Kidney (tissue), 13 donors: ENCODE measurements at regions not wholly inside any gene's neighbourhood (a gene's known extent, or its start where the extent isn't known, plus 50 kb on each side); places are given as distances from the start of the nearest gene placed in this dataset.

Experiments used
- DNase-seq, 5 donors: peaks; one replicate each; pipeline ENCODE4 v3.0.0-alpha.2; 2013 to 2020
- FAIRE-seq: peaks from 2 replicates; lab custom pipeline; 2012; peaks lifted over from hg19 to GRCh38; lab: Jason Lieb, UNC
- H3K27ac ChIP-seq, 2 donors: one replicate each; pipeline ENCODE4 v1.7.0; 2013; ENCODE audit warnings: low read depth in 2 of 2, low read length in 2 of 2, inconsistent platforms in 1 of 2
- H3K27me3 ChIP-seq: one replicate; pipeline ENCODE4 v1.7.1; 2013; ENCODE audit warnings: low read length, inconsistent platforms; ENCODE audit not compliant: control insufficient read depth, insufficient read depth
- H3K36me3 ChIP-seq, 3 donors: one replicate each; pipeline versions ENCODE4 v1.7.0 to v1.7.1; 2013; ENCODE audit warnings: low read length in 3 of 3, control low read depth in 1 of 3, inconsistent platforms in 1 of 3; ENCODE audit not compliant: insufficient read depth in 3 of 3, control insufficient read depth in 2 of 3
- H3K4me1 ChIP-seq, 3 donors: one replicate each; pipeline versions ENCODE4 v1.7.0 to v1.7.1; 2013; ENCODE audit warnings: low read length in 3 of 3, inconsistent platforms in 1 of 3, low read depth in 1 of 3; ENCODE audit not compliant: control insufficient read depth in 2 of 3, insufficient read depth in 2 of 3
- H3K4me3 ChIP-seq, 3 donors: one replicate each; pipeline versions ENCODE4 v1.7.0 to v1.8.1; 2013; ENCODE audit warnings: low read length in 3 of 3, control low read depth in 1 of 3, inconsistent platforms in 1 of 3
- H3K9ac ChIP-seq, 3 donors: one replicate each; pipeline versions ENCODE4 v1.7.0 to v1.7.1; 2013; ENCODE audit warnings: low read length in 3 of 3, control low read depth in 1 of 3, inconsistent platforms in 1 of 3
- H3K9me3 ChIP-seq, 3 donors: one replicate each; pipeline versions ENCODE4 v1.7.0 to v1.7.1; 2013; ENCODE audit warnings: low read length in 3 of 3, control low read depth in 1 of 3, inconsistent platforms in 1 of 3; ENCODE audit not compliant: control insufficient read depth in 2 of 3, insufficient read depth in 1 of 3
- intact Hi-C: fragments of 100-400 bp; cut with DNase I; formaldehyde crosslinking; loops from one replicate; pipeline ENCODE4 v1.11.1; 2022
- TF ChIP-seq, protein P1 (sequence below): IDR thresholded peaks from 3 replicates; pipeline ENCODE4 v1.5.1; 2012; ENCODE audit warnings: mild to moderate bottlenecking, moderate library complexity, borderline replicate concordance; ENCODE audit not compliant: insufficient read depth; ENCODE audit errors: extremely low read depth
- donor health status: control.
- donor health status: control.
- donor health status: control.
- donor health status: control.
- donor health status: control.
- donor health status: DM: yes; HTN: yes; CAD: no.
- donor health status: Normal renal cell carcinoma (clear cell type).

DNA sequence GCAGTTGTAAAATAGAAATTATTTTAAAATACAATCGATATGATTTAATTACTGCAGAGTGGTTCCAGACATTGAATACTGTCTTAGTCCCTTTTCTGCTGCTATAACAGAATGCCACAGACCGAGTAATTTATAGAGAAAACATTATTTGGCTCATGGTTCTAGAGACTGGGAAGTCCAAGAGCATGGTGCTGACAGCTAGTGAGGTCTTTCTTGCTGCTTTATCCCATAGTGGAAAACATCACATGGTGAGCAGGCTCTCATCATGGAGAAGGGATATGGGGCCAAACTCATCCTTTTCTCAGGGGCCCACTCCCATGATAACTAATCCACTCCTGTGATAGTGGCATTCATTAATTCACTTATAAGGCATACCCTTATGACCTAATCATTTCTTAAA is 120.0 kb upstream of the TBL1XR1 start:
- TF ChIP-seq, protein P1, sequence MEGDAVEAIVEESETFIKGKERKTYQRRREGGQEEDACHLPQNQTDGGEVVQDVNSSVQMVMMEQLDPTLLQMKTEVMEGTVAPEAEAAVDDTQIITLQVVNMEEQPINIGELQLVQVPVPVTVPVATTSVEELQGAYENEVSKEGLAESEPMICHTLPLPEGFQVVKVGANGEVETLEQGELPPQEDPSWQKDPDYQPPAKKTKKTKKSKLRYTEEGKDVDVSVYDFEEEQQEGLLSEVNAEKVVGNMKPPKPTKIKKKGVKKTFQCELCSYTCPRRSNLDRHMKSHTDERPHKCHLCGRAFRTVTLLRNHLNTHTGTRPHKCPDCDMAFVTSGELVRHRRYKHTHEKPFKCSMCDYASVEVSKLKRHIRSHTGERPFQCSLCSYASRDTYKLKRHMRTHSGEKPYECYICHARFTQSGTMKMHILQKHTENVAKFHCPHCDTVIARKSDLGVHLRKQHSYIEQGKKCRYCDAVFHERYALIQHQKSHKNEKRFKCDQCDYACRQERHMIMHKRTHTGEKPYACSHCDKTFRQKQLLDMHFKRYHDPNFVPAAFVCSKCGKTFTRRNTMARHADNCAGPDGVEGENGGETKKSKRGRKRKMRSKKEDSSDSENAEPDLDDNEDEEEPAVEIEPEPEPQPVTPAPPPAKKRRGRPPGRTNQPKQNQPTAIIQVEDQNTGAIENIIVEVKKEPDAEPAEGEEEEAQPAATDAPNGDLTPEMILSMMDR = no peak
- no peaks in the 10 kb centered on the region for H3K27me3 ChIP-seq
- H3K9me3 ChIP-seq = no peaks in the 10 kb centered on the region
- no peaks in the 10 kb centered on the region for H3K36me3 ChIP-seq
- no peak for FAIRE-seq
- intact Hi-C loops = no loop called here
- H3K9ac ChIP-seq = no peak overlapping the region
- no peak overlapping the region for H3K27ac ChIP-seq
- H3K4me1 ChIP-seq = peaks cover 0 to 11% (median 2%) of the 10 kb centered on the region in 3 donors
- no peak for DNase-seq
- H3K4me3 ChIP-seq = no peak overlapping the region

DNA sequence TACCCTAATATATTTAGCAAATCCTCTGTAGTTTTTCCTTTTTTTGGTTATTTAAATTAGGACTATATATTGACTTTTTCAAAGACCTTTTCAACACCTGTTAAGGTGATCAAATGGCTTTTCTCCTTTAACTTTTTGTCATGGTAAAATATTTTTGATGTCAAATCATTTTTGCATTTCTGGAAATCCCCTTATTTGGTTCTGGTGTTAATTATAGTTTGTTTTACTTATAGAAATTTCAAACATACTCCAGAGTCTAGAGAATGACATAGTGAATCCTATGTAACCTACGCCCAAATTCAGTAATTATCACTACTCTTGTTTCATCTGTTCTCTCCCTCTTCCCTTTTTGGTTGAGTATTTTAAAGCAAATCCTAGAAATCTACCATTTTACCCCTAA is 121.3 kb upstream of the TBL1XR1 start:
- intact Hi-C loops = no loop called here
- Histone ChIP-seq H3K9me3 (no peaks in the 10 kb centered on the region), H3K4me3 (no peak overlapping the region), H3K4me1 (peaks cover 0 to 11% (median 2%) of the 10 kb centered on the region in 3 donors), H3K27ac (no peak overlapping the region), H3K36me3 (no peaks in the 10 kb centered on the region), H3K27me3 (no peaks in the 10 kb centered on the region), H3K9ac (no peak overlapping the region)
- no peak for DNase-seq
- TF ChIP-seq, protein P1 = no peak
- peak; percentile 38 for FAIRE-seq

DNA sequence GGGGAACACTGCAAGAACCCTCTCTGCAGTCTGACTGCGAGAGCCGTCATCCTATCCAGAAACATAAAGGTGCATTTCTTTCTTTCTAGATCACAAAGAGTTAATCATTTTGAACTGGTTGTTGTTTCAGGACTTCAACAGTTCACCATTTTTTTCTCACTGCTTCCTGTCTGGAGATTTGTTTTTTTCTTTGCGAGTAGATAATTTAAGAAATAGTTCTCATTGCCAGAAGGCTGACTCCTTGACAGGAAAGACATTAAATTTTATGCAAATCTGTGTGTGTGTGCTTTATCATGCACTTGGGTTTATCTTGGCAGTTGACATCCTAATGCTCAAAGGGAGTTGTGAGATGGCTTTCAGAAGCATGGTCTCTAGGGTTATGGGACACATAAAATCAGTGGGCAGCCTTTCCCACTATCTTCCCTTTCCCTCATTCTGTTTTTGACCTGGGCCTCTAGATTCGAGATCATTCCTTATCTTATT is 123.5 kb upstream of the TBL1XR1 start:
- no peak for FAIRE-seq
- H3K27ac ChIP-seq = no peak overlapping the region
- DNase-seq = peak in 2 of 5 donors; percentile 70 to 87
- TF ChIP-seq, protein P1 = no peak
- intact Hi-C loops = no loop called here
- H3K9me3 ChIP-seq = no peaks in the 10 kb centered on the region
- no peaks in the 10 kb centered on the region for H3K27me3 ChIP-seq
- H3K36me3 ChIP-seq = no peaks in the 10 kb centered on the region
- peaks cover 0 to 11% (median 2%) of the 10 kb centered on the region in 3 donors for H3K4me1 ChIP-seq
- no peak overlapping the region for H3K9ac ChIP-seq
- H3K4me3 ChIP-seq = peak overlapping the region in 1 of 3 donors; percentile 6

DNA sequence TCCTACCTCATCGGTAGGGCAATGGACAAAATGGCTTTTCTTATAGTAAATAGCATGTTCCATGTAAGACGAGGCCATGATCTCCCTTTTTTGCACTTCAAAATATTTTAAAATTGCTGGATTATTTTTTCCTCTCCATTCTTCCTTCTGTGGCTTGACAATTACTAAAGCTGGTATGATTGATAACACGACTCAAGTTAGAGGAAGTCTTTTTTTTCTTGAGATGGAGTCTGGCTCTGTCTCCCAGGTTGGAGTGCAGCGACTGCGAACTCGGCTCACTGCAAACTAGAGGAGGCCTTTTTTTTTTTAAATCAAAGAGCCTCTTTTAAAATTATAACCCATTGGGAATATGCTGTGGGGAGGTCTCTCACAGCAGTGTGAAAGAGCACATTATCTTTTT is 124.5 kb upstream of the TBL1XR1 start:
- Histone ChIP-seq H3K27ac (no peak overlapping the region), H3K27me3 (no peaks in the 10 kb centered on the region), H3K36me3 (no peaks in the 10 kb centered on the region), H3K4me3 (no peak overlapping the region), H3K4me1 (peaks cover 0 to 11% (median 2%) of the 10 kb centered on the region in 3 donors), H3K9me3 (no peaks in the 10 kb centered on the region), H3K9ac (no peak overlapping the region)
- DNase-seq = no peak
- intact Hi-C loops = no loop called here
- TF ChIP-seq, protein P1 = no peak
- no peak for FAIRE-seq
